ENCODE measurements at regions not wholly inside any gene's neighbourhood (a gene's known extent, or its start where the extent isn't known, plus 50 kb on each side); places are given as distances from the start of the nearest gene placed in this dataset.

DNA sequence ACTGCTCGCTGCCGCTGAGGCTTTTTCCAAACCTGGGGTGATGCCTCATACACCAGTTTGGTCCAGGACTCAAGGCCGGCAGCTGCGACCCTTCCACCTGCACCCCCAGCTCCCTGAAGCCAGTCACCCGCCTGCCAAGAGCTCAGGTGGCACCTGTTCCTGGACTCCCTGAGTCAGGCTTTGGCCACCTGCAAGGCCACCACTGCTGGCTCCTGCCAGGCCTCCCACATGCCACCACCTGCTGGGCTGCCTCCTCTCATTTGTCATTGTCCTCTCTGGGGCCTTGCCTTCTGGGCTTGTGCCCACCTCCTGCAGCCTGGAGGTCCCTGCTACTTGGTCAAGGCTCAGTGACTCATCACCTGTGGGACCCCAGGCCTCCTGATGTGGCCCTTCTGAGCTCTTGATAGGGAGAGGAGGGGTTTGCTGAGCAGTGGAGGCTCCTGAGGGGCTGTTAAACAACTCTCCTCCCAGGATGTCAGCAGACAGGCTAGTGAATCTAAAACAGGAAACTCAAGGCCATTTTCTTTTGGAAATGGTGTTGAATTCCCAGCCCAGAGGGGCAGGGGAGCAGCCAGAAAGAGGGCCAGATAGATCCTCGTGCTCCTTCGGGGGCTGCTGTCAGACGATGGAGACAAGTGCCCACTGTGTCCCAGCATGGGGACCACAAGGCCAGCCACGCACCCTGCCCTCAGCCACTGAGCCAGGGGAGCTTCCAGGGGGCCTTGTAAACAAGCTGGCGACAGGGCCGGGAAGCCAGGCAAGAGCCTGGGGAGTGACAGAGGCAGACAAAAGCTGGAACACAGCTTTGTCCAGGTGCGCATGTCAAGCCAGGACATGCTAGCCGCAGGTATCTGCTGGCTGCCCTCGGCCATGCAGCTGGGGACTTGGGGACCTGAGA, 416.8 kb downstream of the LRATD1 start:
- no peak for DNase-seq

DNA sequence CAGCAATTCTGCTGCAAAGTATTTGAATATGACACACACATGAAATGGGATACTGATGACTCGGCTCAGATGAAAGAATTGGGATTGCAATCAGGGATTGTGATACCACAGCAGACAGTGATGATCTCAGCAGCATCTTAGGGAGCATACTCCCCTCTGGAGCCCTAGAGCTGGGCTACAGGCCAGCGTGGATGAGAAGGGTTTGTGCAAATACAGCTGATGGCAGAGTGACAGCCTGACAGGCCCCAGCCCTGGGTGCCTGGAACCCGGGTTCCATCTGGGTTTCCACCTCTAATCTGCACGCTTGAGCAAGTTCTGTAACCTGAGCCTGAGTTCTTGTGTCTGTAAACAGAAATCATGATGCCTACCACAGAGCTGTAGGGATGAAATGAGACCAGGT, 418.0 kb downstream of the LRATD1 start:
- DNase-seq: no peak

DNA sequence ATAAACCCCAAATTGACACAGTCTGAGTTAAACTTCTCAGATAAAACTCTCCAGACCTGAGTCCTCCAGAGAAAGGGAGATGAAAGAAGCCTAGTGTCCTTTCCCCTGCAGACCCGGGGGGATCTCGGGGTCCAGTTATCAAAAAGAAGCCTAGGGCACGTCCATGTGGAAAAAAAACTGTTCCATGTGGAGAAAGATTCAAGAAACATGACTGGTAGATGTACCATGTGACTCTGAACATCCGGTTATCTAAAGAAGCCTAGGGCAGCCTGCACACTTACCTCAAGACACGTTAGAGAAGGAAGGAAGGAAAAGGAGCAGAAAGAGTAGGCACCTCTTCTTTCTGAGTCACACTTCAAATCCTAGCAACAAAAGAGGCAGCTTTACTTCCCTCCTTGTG, 421.0 kb downstream of the LRATD1 start:
- DNase-seq: no peak

DNA sequence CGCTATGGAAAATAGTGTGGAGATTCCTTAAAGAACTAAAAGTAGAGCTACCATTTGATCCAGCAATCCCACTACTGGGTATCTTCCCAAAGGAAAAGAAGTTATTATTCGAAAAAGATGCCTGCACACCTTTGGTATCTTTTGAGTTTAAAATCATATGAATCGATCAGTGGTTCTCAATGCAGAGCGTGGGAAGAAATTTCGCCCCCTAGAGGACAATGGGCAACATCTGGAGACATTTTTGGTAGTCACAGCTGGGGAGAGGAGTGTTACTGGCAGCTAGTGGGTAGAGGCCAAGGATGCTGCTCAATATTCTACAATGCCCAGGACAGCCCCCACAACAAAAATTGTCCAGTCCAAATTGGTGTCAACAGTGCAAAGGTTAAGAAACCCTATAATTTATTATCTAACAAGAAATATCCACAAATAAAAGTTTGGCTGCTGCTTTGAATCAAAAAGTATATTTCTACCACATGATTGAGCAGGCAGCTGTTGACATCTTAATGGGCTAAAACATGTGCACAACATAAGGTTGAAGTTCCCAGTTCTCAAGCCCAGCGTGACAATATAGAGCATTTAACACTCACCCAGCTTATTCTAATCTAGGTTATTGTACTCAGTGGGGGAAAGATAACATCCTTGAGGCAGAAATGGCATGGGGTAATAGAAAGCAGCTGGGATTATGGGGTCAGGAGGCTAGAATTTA, 425.7 kb downstream of the LRATD1 start:
- DNase-seq: no peak

DNA sequence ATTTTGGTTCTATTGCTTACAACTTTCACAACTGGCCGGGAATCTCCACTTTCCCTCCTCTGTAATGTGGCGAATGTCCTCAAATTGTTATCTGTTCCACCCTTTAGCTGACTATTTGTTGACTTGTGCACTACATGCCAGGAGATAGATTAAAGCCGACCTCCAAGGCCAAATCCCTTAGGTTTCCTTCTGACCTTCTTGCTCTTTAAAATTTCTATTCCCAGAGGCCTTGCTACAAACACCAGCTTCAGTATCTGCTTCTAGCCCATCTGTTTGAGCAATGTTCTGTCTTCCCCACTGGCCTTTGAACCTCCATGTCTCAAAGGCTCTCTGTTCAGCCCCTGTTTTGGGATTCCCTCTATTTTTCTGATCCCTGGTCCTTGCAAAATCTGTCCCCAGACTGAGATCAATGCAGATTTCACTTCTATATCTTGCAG, 426.2 kb downstream of the LRATD1 start:
- no peak for DNase-seq

DNA sequence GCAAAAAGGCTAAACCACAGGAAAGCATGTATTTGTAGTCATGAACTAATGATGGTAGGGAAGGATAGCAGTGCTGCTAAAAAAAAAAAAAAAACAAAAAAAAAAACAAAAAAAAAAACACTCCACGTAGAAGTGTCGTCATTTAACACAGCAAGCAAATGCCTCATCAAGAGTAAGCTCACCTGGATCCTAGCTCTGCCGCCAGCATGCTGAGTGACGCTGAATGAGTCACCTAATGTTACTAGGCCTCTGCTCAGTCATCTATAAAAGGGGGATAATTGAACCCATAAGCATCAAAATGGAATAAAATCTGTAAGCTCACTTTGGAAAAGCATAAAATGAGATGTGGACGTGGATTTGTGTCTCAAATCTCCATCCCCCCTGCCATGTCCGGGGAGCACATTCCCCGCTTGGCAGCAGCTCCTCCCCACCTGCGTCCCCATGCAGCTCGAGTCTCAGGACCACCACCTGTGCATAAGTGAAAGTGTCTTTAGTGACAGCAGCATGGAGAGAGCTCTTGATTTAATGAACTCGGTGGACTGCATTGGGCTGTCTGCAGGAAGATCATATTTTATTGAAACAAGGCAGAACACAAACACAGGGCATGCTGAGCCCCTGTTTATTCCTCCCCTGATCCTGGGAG, 427.5 kb downstream of the LRATD1 start:
- no peak for DNase-seq

DNA sequence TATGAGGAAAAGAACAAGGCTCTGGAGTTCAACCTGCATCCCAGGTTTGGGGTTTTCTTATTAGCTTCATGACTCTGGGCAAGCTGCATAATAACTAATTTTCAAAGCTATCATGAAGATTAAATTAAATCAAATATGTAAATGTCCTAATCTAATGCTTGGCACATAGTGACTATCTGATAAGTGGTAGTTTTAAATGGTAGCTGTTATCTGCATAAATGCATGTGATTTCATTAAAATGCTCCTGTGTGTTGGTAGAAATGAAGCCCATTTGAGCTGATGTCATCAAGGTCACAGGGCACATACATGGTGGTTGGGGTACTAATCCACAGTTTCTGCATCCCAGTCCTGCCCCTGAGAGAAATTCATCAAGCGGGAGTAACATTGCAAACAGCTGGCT, 428.8 kb downstream of the LRATD1 start:
- DNase-seq: no peak

DNA sequence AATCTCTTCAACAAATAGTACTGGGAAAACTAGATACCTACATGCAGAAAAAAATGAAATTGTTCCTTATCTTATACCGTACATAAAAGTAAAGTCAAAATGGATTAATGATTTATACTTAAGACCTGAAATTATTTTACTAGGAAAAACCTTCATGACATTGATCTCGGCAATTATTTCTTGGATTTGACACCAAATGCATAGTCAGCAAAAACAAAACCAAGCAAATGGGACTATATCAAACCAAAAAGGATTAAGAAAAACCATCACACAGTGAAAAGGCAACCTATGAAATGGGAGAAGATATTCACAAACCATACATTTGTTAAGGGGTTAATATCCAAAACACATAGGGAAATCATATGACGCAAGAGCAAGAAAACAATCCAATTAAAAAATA, 433.6 kb downstream of the LRATD1 start:
- no peak for DNase-seq

DNA sequence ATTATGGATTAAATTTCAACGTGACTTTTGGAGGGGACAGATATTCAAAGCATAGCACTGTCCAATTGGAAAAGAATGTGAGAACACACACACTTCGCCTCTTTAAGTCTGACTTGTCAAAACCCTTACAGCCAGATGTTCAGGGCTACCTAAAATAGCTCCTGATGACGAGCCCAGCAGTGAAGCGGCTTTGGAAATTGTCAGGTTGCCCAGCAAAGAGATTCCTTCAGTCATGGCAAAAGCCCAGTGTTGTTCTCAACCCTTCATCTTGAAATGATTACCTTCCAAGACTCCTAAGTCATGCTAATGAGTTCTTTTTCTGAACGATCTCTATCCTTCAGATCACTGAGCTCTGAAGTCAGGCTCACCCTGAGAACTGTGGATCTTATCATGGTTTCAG, 436.6 kb downstream of the LRATD1 start:
- DNase-seq: no peak

DNA sequence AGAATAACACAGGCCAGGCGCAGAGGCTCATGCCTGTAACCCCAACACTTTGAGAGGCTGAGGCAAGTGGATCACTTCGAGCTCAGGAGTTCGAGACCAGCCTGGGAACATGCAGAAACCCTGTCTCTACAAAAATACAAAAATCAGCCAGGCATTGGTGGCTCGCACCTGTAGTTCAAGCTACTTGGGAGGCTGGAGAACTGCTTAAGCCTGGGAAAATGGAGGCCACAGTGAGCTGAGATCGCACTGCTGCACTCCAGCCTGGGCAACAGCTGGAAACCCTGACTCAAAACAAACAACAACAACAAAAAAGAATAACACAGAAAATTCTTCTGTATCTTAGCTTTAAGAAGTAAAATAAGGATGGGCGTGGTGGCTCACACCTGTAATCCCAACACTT, 440.3 kb downstream of the LRATD1 start:
- DNase-seq: no peak

DNA sequence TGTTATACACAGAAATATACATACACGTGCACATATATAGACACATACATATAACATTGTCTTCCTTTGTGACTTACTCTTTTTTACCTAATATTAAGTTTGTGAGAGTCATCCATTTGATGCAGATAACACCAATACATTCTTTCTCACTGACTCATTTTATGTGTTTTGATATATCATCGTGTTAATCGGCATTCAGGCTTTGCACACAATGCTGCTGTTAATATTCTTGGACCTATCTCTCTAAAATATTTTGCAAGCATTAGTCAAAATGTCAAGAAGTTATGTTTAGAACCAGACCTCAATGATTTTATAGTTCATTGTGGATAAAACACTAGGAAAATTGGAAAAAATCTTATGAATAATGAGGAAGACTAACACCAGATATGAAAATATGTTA, 441.1 kb downstream of the LRATD1 start:
- DNase-seq: no peak

DNA sequence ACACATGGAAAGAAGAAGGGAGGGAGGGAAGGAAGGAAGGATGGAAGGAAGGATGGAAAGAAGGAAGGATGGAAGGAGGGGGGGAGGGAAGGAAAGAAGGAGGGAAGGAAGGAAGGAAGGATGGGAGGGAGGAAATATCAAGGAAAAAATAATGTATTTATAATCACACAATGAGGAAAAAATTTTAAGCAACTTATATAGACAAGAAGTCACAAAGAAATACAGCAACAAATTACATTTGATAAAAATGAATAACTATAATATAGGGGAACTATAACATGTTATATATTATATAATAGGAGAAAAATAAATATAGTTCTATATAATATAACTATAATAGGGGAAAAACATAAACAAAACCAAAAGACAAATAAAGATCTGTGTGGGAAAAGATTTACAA, 441.8 kb downstream of the LRATD1 start:
- DNase-seq: no peak

DNA sequence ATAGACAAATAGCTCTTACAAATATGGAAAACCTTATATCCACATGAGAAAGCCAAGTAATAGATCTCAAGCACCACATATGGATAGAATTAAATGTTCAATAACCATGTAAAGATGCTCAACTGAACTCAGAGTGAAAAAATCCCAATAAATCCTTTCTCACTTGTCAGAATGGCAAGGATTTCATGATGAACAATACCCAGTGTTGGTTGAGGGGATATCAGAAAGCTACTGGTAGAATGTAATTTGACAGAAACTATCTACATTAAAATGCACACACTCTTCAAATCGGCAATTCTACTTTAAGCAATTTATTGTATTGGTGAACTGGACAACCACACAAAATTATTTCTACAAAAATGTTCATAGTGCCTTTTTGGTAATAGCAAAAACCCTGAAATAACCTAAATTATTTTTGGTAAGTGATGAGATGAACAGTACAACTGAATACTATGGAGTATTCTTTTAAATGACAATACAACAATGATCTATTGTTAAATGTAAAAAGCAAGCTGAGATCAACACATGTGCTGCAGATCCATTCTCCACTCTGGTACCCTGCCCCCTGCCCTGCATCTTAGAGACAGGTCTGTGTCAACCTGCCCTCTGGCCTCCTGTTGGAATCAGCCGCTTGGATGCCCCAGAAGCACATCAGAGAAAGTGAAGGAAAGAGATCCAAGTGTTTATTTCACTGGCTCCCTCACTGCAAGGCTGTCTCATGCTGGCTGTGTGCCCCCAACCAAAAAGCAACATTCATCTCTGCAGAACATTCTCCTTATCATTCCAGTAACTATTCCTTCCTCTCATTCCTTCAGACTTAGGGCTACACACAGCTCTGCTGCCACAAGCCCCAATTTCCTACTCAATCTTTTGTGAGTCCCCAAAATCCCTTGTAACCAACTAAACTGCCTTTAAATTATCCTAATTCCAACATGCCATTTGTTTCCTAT, 442.5 kb downstream of the LRATD1 start:
- no peak for DNase-seq

DNA sequence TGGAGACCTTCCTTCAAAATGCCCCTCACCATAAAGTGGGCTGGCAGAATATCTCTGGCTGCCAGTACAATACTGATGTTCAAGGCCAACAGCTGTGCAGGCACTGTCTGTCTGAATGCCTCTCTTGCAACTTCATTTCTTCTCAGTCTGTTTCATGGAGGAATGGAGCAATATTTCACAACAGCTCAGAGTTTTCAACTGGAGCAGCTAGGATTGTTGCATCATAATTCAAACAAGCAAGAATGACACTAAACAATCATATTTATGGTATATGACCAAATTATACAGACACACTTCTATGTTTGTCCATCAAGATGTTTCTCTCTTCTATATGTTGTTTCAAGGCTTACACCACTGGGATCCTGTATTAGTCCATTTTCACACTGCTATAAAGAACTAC, 444.2 kb downstream of the LRATD1 start:
- no peak for DNase-seq

DNA sequence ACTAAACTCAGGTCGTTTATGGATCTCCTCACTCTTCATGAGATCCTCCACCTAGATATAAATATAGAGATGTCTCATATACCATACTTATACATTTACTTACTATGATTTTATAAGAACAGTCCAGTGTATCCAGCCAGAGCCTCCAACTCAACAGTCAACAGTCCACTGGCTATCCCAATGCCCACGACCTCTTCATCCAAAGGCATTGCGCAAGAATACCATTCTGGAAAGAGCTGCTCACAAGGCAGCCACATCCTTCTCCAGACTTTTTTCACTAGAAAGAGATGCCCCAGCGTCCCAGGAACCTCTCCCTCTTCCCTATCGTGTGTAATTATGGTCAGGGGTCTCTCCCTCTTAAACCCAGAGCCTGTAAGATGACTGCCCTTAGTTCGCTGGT, 448.8 kb downstream of the LRATD1 start:
- no peak for DNase-seq

DNA sequence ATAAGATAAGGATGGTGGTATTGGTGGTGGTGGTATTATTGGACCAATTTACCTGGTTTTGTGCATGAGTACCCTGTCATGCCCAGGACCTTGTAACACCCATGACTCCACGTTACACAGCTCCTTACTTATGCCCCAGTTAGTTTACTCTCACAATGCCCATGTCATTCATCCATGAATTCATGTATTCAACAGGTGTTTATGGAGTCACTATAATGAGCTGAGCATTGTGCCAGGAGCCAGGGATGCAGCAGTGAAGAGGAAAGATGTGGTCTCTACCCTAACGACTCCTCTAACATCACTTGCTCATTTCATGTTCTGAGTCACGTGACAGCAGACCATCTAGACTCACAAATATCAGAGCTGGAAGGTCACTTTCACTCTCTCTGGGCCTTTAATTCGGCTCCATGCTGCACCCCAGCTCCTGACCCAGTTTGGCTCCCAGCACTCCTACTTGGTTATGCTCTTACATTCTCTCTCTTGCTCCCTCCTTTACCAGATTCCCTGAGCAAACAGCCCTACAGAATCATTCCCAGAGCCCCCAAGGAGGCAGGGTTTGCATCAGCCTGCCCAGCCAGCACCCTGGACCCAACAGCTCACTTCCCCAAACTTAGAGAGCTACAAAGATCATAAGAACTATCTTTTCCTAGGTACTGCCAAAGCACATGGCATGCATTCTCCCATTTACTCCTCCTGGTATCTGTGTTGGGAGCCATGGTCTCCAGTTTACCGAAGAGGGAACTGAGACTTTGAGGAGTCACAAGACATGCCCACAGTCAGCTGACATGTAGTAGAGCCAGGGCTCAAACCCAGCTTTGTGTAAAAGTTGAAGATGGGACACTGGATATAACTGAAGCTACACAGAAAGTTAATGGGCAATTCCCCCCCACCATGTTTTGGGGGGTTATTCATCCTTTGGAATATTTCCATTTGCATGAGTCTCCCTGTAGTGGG, 449.9 kb downstream of the LRATD1 start:
- no peak for DNase-seq

DNA sequence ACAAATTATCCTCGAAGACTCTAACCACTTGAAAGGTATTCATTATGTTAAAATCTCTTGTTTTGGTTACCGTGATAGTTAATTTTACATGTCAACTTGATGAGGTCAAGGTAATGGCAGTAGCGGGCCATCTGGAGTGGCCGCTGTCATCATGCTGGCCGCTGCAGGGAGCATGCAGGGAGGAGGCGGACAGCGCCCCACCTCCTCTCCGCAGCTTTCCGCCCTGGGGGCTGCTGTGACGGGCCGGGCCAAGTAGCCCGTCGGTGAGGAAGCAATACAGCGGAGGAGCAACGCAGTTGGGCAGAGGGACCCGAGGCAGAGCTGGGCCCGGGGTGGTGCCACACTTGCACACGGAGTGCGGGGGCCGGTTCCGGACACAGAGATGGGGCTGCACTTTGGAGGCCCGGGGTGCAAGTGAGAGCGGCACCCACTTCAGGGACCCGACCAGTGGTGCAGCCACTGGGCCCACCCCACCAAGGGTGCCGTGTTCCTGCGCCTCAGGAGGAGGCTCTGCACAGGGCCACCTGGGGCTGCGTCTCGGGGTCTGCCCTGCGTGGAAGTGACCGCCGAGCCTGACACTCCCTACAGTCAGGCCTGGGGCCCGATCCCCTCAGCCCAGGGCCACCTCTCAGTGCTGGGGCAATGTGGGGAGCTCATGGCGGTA, 452.4 kb downstream of the LRATD1 start:
- no peak for DNase-seq

DNA sequence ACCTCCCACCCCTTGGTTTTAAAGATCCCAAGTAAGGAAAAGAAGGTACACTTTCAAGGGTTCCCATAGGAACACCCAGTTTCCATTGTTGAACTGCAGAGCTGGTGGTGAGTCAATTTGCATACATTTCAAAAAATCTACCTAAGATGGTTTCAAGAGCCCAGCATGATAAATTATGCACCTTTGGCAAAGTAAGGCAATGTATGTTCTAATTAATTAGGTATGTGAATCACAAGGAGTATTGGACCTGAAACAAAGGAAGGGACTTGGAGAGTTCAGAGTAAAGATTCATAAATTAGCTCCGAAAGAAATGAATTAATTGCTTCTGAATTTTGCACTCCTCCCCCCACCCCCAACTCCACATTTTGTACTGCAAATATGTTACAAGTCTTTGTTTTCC, 459.7 kb downstream of the LRATD1 start:
- DNase-seq: no peak

DNA sequence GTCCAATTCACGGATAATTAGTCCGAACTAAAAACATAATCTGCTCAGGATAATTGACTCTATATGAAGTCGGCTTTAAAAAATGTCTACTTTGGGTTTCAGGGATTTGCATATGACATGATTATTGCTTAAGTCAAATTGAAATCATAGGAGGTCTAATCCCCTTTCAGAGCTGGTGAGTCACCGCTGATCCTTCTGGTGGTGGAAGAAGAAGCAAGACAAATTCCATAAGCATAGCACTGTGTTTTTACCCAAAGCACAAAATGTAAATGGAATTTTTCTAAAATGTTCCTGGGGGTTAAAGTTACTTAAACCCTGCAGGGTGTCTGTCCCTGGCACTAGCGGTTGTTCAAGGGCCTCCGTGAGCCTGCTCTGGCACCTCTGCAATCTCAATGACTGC, 460.2 kb downstream of the LRATD1 start:
- no peak for DNase-seq

DNA sequence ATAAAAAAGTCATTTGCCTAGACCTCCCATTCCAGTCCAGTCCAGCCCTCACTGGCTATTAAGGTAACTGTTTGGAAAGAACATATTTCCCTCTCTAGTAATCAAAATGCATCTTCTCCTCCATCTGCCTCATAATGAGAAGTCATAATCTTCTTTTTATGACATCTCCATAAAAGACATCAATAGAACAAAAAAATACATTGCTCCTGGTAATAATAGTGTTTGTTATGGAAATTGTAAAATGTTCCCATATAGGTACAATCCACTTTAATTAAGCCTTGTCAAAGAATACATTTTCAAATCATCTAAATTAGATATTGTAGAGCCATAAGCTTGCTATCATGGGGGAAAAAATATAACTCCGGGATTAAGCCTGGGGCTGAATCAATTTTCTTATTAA, 461.6 kb downstream of the LRATD1 start:
- DNase-seq: no peak

DNA sequence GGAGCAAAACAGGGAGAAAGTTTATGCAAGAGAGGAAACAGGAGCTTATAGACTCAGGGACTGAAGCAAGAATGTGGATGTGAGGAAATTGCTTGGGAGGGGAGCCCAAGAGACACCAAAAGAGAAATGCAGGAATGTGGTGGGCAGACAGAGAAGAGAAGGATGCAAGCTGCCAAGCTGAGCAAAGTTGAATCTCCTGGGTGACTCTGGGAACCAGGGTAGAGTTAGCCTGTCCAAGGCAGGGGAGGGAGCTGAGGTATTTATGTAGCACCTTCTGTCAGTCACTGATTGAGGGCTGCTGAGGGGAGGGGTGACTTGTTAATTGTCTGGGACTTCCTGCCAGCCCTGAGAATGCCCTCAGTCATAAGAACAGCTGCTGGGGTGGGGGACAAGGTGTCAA, 464.3 kb downstream of the NBAS start:
- DNase-seq: no peak

All from CD4-positive, alpha-beta T cell treated with Interleukin-10 for 1 hour (primary cell).